ENCODE measurements at regions not wholly inside any gene's neighbourhood (a gene's known extent, or its start where the extent isn't known, plus 50 kb on each side); places are given as distances from the start of the nearest gene placed in this dataset.
A peak's percentile ranks its signal among the peaks of the same experiment; 100 is the strongest.

- 72 to 80% (median 79%) methylated on average over 10 of the region's 10 CpGs for WGBS, 5 donors
- H3K27me3 ChIP-seq: peaks cover 0 to 5% (median 0%) of the 10 kb centered on the region in 3 donors
- no peak overlapping the region for H3K27ac ChIP-seq
- peaks cover 0 to 15% (median 7%) of the 10 kb centered on the region in 4 donors for H3K9me3 ChIP-seq
- no peak overlapping the region for H3K4me3 ChIP-seq
- intact Hi-C loops (cut with DNase I; ENCODE audit: low total_unique reads): no loop called here
- TF ChIP-seq POLR2AphosphoS5 (IDR thresholded peaks at IDR 0.05): no peak
- TF ChIP-seq CTCF (IDR thresholded peaks at IDR 0.05): no peak
- TF ChIP-seq POLR2A (IDR thresholded peaks at IDR 0.05): no peak
- no peak for TF ChIP-seq EP300 (IDR thresholded peaks at IDR 0.05)
- H3K4me1 ChIP-seq: no peaks in the 10 kb centered on the region
- no peak for DNase-seq
- no peaks in the 10 kb centered on the region for H3K36me3 ChIP-seq
These were observed 114.7 kb downstream of the ANKRD60 start for GRCh38 chr20:58113716-58114115.

GRCh38 chr20:58112017-58112781, 116.3 kb downstream of the ANKRD60 start:
- no peaks in the 10 kb centered on the region for H3K36me3 ChIP-seq
- 62 to 75% (median 67%) methylated on average over 7 of the region's 7 CpGs for WGBS, 5 donors
- TF ChIP-seq CTCF (IDR thresholded peaks at IDR 0.05) (no peak), EP300 (IDR thresholded peaks at IDR 0.05) (no peak), POLR2AphosphoS5 (IDR thresholded peaks at IDR 0.05) (no peak), POLR2A (IDR thresholded peaks at IDR 0.05) (no peak)
- intact Hi-C loops (cut with DNase I; ENCODE audit: low total_unique reads): no loop called here
- H3K9me3 ChIP-seq: peaks cover 0 to 9% (median 6%) of the 10 kb centered on the region in 4 donors
- DNase-seq: no peak
- no peak overlapping the region for H3K27ac ChIP-seq
- peaks cover 0 to 5% (median 0%) of the 10 kb centered on the region in 3 donors for H3K27me3 ChIP-seq
- no peak overlapping the region for H3K4me3 ChIP-seq
- no peaks in the 10 kb centered on the region for H3K4me1 ChIP-seq

- Histone ChIP-seq H3K27ac (peak overlapping the region in 1 of 5 donors; percentile 14), H3K4me1 (no peaks in the 10 kb centered on the region), H3K27me3 (peaks cover 0 to 5% (median 0%) of the 10 kb centered on the region in 3 donors), H3K4me3 (no peak overlapping the region), H3K36me3 (no peaks in the 10 kb centered on the region), H3K9me3 (peaks cover 0 to 7% (median 6%) of the 10 kb centered on the region in 4 donors)
- WGBS, 5 donors: 69 to 77% (median 75%) methylated on average over 18 of the region's 18 CpGs
- no peak for TF ChIP-seq EP300 (IDR thresholded peaks at IDR 0.05)
- no peak for TF ChIP-seq CTCF (IDR thresholded peaks at IDR 0.05)
- no peak for TF ChIP-seq POLR2AphosphoS5 (IDR thresholded peaks at IDR 0.05)
- TF ChIP-seq POLR2A (IDR thresholded peaks at IDR 0.05): no peak
- peak in 1 of 2 donors; percentile 34 for DNase-seq
- intact Hi-C loops (cut with DNase I; ENCODE audit: low total_unique reads): no loop called here
These were observed 117.0 kb downstream of the ANKRD60 start for GRCh38 chr20:58111310-58112016.

GRCh38 chr20:58109918-58110635, 118.4 kb downstream of the ANKRD60 start:
- Histone ChIP-seq H3K36me3 (no peaks in the 10 kb centered on the region), H3K27me3 (peaks cover 0 to 5% (median 0%) of the 10 kb centered on the region in 3 donors), H3K4me1 (no peaks in the 10 kb centered on the region), H3K9me3 (peaks cover 0 to 7% (median 6%) of the 10 kb centered on the region in 4 donors), H3K4me3 (no peak overlapping the region), H3K27ac (no peak overlapping the region)
- intact Hi-C loops (cut with DNase I; ENCODE audit: low total_unique reads): no loop called here
- TF ChIP-seq POLR2A (IDR thresholded peaks at IDR 0.05) (no peak), POLR2AphosphoS5 (IDR thresholded peaks at IDR 0.05) (no peak), EP300 (IDR thresholded peaks at IDR 0.05) (no peak), CTCF (IDR thresholded peaks at IDR 0.05) (no peak)
- no peak for DNase-seq
- 91 to 100% (median 92%) methylated on average over 3 of the region's 3 CpGs for WGBS, 5 donors
